ENCODE measurements at regions not wholly inside any gene's neighbourhood (a gene's known extent, or its start where the extent isn't known, plus 50 kb on each side); places are given as distances from the start of the nearest gene placed in this dataset.

DNA sequence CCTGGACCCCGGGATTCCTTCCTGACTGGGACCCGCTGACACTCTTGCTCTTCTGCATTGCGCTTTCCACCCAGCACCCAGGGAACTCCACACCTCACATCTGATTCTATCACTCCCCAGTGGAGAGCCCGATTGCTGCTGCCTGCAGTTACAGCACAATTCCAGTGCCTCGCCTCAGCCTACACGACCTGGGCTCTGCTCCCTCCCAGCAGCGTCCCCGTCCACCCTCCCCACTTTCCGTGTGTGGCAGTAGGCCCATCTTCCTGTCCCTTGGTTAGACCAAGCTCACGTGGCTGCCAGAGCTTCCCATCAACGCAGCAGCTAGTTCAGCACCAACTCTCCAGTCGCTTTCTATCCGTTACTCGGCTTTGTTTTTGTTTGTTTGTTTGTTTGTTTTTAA, 66.6 kb upstream of the SORBS2 start:
- TF ChIP-seq EZH2 (IDR thresholded peaks at IDR 0.05; ENCODE audit: low read length, missing control alignments): no peak
- TF ChIP-seq, protein P1, sequence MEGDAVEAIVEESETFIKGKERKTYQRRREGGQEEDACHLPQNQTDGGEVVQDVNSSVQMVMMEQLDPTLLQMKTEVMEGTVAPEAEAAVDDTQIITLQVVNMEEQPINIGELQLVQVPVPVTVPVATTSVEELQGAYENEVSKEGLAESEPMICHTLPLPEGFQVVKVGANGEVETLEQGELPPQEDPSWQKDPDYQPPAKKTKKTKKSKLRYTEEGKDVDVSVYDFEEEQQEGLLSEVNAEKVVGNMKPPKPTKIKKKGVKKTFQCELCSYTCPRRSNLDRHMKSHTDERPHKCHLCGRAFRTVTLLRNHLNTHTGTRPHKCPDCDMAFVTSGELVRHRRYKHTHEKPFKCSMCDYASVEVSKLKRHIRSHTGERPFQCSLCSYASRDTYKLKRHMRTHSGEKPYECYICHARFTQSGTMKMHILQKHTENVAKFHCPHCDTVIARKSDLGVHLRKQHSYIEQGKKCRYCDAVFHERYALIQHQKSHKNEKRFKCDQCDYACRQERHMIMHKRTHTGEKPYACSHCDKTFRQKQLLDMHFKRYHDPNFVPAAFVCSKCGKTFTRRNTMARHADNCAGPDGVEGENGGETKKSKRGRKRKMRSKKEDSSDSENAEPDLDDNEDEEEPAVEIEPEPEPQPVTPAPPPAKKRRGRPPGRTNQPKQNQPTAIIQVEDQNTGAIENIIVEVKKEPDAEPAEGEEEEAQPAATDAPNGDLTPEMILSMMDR (conservative IDR thresholded peaks at IDR 0.05 in 1 of 2, IDR thresholded peaks at IDR 0.05 in 1 of 2; ENCODE audit: low read depth in 1 of 2, low read length in 2 of 2): no peak

Data from fibroblast of lung (primary cell).